Testis (tissue), 2 donors: ENCODE measurements at regions not wholly inside any gene's neighbourhood (a gene's known extent, or its start where the extent isn't known, plus 50 kb on each side); places are given as distances from the start of the nearest gene placed in this dataset.

Experiments
- CTCF ChIP-seq, 3 experiments: fragments of 450-650 bp in 2 of 3; fragments of 200-600 bp in 1 of 3; sonication (generic) in 1 of 3; IDR thresholded peaks; one replicate each; pipeline ENCODE4 v1.5.1; 2016 to 2019; ENCODE audit warnings: antibody characterized with exemption in 3 of 3, mild to moderate bottlenecking in 2 of 3, moderate library complexity in 1 of 3
- POLR2A ChIP-seq: fragments of 450-650 bp; IDR thresholded peaks from one replicate; pipeline ENCODE4 v1.6.1; 2017; ENCODE audit warnings: antibody characterized with exemption, mild to moderate bottlenecking, moderate library complexity

GRCh38 chr1:235030919-235031596, 97.6 kb downstream of the TOMM20 start:
- no peak for TF ChIP-seq CTCF (IDR thresholded peaks at IDR 0.05)
- no peak for TF ChIP-seq POLR2A
